PFSK-1 (cell line): ENCODE measurements at regions not wholly inside any gene's neighbourhood (a gene's known extent, or its start where the extent isn't known, plus 50 kb on each side); places are given as distances from the start of the nearest gene placed in this dataset.

Experiments
- FOXP2 ChIP-seq: optimal IDR thresholded peaks from 2 replicates; pipeline ENCODE3; 2011; ENCODE audit warnings: borderline replicate concordance, control low read depth, inconsistent platforms; ENCODE audit not compliant: insufficient read depth; ENCODE audit errors: extremely low read length, extremely low read depth
- POLR2AphosphoS5 ChIP-seq: IDR thresholded peaks from 2 replicates; pipeline ENCODE4 v1.6.1; 2012; ENCODE audit warnings: low read depth, mild to moderate bottlenecking, control low read depth, low read length, moderate library complexity
- SIN3A ChIP-seq: IDR thresholded peaks from 2 replicates; pipeline ENCODE4 v1.6.1; 2012; ENCODE audit warnings: mild to moderate bottlenecking, low read length, moderate library complexity, borderline replicate concordance; ENCODE audit not compliant: insufficient read depth
- TAF1 ChIP-seq: IDR thresholded peaks from 2 replicates; pipeline ENCODE4 v1.6.1; 2012; ENCODE audit warnings: low read length, control low read depth, borderline replicate concordance; ENCODE audit not compliant: insufficient read depth
- TF ChIP-seq, protein P1 (sequence below), 2 experiments: IDR thresholded peaks; 2 replicates each; pipeline versions ENCODE4 v1.6.1 to v1.8.0; 2011 to 2012; ENCODE audit warnings: low read depth in 2 of 2, low read length in 2 of 2, control low read depth in 1 of 2, inconsistent platforms in 1 of 2, mild to moderate bottlenecking in 1 of 2, moderate library complexity in 1 of 2; ENCODE audit not compliant: insufficient read depth in 1 of 2

DNA sequence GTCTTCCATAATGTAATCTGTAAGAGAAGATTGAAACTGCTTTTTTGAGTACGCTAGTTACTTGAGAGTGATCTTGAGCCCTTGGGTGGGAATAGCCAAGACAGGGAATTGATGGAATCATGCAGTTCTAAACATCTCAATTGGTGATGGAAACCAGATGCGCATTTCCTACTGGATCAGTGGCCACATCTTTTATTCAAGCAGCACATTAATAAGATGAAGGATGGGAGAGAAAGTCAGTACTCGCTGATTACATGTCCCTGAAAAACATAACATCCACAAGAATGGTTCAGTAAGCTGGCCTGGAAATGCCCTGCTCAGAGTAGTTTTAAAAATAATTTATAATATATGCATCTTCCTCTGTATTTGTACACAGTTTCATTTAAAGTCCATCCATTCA, 833.8 kb downstream of the JRKL start:
- no peak for TF ChIP-seq POLR2AphosphoS5
- TF ChIP-seq, protein P1, sequence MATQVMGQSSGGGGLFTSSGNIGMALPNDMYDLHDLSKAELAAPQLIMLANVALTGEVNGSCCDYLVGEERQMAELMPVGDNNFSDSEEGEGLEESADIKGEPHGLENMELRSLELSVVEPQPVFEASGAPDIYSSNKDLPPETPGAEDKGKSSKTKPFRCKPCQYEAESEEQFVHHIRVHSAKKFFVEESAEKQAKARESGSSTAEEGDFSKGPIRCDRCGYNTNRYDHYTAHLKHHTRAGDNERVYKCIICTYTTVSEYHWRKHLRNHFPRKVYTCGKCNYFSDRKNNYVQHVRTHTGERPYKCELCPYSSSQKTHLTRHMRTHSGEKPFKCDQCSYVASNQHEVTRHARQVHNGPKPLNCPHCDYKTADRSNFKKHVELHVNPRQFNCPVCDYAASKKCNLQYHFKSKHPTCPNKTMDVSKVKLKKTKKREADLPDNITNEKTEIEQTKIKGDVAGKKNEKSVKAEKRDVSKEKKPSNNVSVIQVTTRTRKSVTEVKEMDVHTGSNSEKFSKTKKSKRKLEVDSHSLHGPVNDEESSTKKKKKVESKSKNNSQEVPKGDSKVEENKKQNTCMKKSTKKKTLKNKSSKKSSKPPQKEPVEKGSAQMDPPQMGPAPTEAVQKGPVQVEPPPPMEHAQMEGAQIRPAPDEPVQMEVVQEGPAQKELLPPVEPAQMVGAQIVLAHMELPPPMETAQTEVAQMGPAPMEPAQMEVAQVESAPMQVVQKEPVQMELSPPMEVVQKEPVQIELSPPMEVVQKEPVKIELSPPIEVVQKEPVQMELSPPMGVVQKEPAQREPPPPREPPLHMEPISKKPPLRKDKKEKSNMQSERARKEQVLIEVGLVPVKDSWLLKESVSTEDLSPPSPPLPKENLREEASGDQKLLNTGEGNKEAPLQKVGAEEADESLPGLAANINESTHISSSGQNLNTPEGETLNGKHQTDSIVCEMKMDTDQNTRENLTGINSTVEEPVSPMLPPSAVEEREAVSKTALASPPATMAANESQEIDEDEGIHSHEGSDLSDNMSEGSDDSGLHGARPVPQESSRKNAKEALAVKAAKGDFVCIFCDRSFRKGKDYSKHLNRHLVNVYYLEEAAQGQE (IDR thresholded peaks at IDR 0.05; ENCODE audit: insufficient read depth in 1 of 2, low read depth in 2 of 2, low read length in 2 of 2), result no peak
- TF ChIP-seq TAF1, result no peak
- TF ChIP-seq FOXP2, result no peak
- no peak for TF ChIP-seq SIN3A

- no peak for TF ChIP-seq FOXP2
Observed at GRCh38 chr11:97224396-97224795, 834.6 kb downstream of the JRKL start.

DNA sequence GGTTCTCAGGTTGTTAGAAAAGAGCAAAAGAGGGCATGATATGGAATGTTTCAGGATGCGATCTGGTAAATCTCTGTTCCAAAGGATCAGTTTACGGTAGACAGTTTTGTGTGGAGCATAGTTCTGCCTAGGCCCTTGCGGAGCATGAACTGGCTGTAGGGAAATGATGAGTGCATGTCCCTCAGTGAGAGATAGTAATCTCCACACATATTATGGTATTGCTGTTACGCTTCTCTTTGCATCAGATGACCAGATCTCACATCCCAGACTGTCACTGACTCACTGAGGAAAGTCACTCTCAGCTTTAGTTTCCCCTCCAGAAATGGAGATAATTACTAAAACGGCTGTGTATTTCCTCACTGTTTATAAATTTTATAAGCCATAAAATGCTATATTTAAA, 836.0 kb downstream of the JRKL start:
- TF ChIP-seq TAF1 (no peak), POLR2AphosphoS5 (no peak), FOXP2 (no peak), SIN3A (no peak)
- TF ChIP-seq, protein P1 (IDR thresholded peaks at IDR 0.05; ENCODE audit: insufficient read depth in 1 of 2, low read depth in 2 of 2, low read length in 2 of 2), result no peak

GRCh38 chr11:97229936-97230335, 840.1 kb downstream of the JRKL start:
- TF ChIP-seq FOXP2 (no peak), TAF1 (no peak), POLR2AphosphoS5 (no peak), SIN3A (no peak)
- TF ChIP-seq, protein P1 (IDR thresholded peaks at IDR 0.05; ENCODE audit: insufficient read depth in 1 of 2, low read depth in 2 of 2, low read length in 2 of 2), result no peak

GRCh38 chr11:97231231-97231630, 841.4 kb downstream of the JRKL start:
- TF ChIP-seq SIN3A (no peak), FOXP2 (no peak), TAF1 (no peak), POLR2AphosphoS5 (no peak)
- TF ChIP-seq, protein P1 (IDR thresholded peaks at IDR 0.05; ENCODE audit: insufficient read depth in 1 of 2, low read depth in 2 of 2, low read length in 2 of 2), result no peak

DNA sequence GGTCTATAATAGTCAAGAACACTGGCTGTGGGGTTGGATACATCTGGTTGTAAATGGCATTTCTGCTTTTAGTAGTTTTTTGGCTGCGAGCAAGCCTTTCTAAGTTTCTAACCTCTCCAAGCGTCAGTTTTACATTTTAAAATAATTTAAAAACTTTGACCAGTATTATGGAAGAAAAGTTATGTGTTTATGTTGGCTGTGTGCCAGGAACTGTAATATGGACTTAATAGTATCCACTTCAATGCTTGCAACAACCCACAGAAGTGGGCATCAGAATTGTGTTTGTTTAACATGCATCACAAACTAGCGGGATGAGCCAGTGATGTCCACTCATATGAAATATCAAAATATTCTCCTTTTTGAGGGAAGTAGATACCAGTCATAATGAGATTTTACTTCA, 844.2 kb downstream of the JRKL start:
- no peak for TF ChIP-seq POLR2AphosphoS5
- no peak for TF ChIP-seq TAF1
- TF ChIP-seq SIN3A, result no peak
- no peak for TF ChIP-seq FOXP2
- TF ChIP-seq, protein P1 (IDR thresholded peaks at IDR 0.05; ENCODE audit: insufficient read depth in 1 of 2, low read depth in 2 of 2, low read length in 2 of 2), result no peak
